ENCODE measurements at regions not wholly inside any gene's neighbourhood (a gene's known extent, or its start where the extent isn't known, plus 50 kb on each side); places are given as distances from the start of the nearest gene placed in this dataset.
A peak's percentile ranks its signal among the peaks of the same experiment; 100 is the strongest.

DNA sequence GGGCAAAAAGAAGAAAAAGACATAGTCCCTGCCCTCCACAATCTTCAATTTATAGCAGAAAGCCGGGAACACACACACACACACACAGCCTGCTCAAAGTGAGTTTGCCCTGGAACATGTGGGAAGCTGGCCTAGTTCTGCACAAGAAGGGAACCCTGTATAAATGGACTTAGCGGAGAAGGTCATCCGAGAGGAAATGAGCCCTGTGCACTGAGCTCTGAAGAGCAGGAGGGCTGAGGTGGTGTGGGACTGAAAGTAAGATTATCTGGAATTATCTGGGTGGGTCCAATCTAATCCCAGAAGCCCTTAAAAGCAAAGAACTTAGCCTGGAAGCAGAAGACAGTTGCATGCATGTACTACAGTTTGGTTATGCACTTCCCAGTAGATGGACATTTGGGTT lies 90.0 kb upstream of the CTSV start:
- Mint-ChIP-seq H3K4me3 (no peak overlapping the region), H3K27me3 (ENCODE audit: insufficient read depth, low read depth, poor library complexity) (peaks cover 20% of the 10 kb centered on the region), H3K27ac (no peak overlapping the region), H3K36me3 (ENCODE audit: low read depth) (peaks cover 93% of the 10 kb centered on the region), H3K4me1 (peaks cover 8% of the 10 kb centered on the region), H3K9me3 (peaks cover 8% of the 10 kb centered on the region; the same call in 2 of the 3 replicates)
- Histone ChIP-seq H3K4me3 (no peak overlapping the region), H3K27me3 (ENCODE audit: insufficient read depth) (no peaks in the 10 kb centered on the region), H3K36me3 (ENCODE audit: insufficient read depth) (peaks cover 9% of the 10 kb centered on the region), H3F3A (replicated peaks; ENCODE audit: low read depth) (no peaks in the 10 kb centered on the region), H3K4me2 (no peak overlapping the region), H4K20me1 (replicated peaks; ENCODE audit: insufficient read depth) (no peaks in the 10 kb centered on the region), H3K27ac (ENCODE audit: low read depth) (no peak overlapping the region), H3K9me2 (ENCODE audit: insufficient read depth) (no peaks in the 10 kb centered on the region), H3K79me2 (replicated peaks; ENCODE audit: insufficient read depth) (peaks cover 13% of the 10 kb centered on the region; the same call in 1 of the 2 replicates), H3K4me1 (ENCODE audit: insufficient read depth) (no peaks in the 10 kb centered on the region; the same call in 1 of the 2 replicates), H2AFZ (no peak overlapping the region)
- DNase-seq (ENCODE audit: low spot score) (no peak), ATAC-seq (no peak)
- TF ChIP-seq NANOG (IDR thresholded peaks at IDR 0.05; ENCODE audit: borderline replicate concordance) = no peak

DNA sequence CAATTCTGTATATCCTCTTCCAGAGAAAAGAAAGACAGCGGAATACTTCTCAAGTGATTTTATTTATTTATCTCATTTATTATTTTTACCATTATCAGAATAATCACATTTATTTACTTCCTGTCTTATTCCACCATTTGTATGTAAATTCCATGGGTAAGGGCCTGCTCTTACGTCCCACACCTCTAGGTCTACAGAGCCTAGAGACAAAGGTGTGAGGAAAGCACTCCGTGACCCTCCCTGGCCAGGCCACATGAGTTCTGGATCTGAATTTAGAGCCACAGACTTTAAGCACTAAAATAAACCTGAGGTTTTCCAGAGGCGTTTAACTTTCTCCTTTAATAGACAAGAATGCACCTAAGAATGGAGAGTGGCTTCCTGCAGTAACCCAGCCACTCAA lies 85.3 kb upstream of the CTSV start:
- TF ChIP-seq POLR2AphosphoS5 (IDR thresholded peaks at IDR 0.05; ENCODE audit: low read depth) (no peak), CREB1 (CRISPR knock-in tag; IDR thresholded peaks at IDR 0.05; ENCODE audit: low read depth) (no peak), ZNF114 (CRISPR knock-in tag; IDR thresholded peaks at IDR 0.05) (no peak), JUNB (IDR thresholded peaks at IDR 0.05; ENCODE audit: unreplicated experiment) (no peak), EZH2phosphoT487 (IDR thresholded peaks at IDR 0.05; ENCODE audit: unreplicated experiment) (no peak), NANOG (IDR thresholded peaks at IDR 0.05; ENCODE audit: borderline replicate concordance) (no peak), STAT1 (IDR thresholded peaks at IDR 0.05; ENCODE audit: unreplicated experiment) (no peak), ZNF331 (CRISPR knock-in tag; IDR thresholded peaks at IDR 0.05; ENCODE audit: low read depth) (no peak)
- TF ChIP-seq, protein P1, sequence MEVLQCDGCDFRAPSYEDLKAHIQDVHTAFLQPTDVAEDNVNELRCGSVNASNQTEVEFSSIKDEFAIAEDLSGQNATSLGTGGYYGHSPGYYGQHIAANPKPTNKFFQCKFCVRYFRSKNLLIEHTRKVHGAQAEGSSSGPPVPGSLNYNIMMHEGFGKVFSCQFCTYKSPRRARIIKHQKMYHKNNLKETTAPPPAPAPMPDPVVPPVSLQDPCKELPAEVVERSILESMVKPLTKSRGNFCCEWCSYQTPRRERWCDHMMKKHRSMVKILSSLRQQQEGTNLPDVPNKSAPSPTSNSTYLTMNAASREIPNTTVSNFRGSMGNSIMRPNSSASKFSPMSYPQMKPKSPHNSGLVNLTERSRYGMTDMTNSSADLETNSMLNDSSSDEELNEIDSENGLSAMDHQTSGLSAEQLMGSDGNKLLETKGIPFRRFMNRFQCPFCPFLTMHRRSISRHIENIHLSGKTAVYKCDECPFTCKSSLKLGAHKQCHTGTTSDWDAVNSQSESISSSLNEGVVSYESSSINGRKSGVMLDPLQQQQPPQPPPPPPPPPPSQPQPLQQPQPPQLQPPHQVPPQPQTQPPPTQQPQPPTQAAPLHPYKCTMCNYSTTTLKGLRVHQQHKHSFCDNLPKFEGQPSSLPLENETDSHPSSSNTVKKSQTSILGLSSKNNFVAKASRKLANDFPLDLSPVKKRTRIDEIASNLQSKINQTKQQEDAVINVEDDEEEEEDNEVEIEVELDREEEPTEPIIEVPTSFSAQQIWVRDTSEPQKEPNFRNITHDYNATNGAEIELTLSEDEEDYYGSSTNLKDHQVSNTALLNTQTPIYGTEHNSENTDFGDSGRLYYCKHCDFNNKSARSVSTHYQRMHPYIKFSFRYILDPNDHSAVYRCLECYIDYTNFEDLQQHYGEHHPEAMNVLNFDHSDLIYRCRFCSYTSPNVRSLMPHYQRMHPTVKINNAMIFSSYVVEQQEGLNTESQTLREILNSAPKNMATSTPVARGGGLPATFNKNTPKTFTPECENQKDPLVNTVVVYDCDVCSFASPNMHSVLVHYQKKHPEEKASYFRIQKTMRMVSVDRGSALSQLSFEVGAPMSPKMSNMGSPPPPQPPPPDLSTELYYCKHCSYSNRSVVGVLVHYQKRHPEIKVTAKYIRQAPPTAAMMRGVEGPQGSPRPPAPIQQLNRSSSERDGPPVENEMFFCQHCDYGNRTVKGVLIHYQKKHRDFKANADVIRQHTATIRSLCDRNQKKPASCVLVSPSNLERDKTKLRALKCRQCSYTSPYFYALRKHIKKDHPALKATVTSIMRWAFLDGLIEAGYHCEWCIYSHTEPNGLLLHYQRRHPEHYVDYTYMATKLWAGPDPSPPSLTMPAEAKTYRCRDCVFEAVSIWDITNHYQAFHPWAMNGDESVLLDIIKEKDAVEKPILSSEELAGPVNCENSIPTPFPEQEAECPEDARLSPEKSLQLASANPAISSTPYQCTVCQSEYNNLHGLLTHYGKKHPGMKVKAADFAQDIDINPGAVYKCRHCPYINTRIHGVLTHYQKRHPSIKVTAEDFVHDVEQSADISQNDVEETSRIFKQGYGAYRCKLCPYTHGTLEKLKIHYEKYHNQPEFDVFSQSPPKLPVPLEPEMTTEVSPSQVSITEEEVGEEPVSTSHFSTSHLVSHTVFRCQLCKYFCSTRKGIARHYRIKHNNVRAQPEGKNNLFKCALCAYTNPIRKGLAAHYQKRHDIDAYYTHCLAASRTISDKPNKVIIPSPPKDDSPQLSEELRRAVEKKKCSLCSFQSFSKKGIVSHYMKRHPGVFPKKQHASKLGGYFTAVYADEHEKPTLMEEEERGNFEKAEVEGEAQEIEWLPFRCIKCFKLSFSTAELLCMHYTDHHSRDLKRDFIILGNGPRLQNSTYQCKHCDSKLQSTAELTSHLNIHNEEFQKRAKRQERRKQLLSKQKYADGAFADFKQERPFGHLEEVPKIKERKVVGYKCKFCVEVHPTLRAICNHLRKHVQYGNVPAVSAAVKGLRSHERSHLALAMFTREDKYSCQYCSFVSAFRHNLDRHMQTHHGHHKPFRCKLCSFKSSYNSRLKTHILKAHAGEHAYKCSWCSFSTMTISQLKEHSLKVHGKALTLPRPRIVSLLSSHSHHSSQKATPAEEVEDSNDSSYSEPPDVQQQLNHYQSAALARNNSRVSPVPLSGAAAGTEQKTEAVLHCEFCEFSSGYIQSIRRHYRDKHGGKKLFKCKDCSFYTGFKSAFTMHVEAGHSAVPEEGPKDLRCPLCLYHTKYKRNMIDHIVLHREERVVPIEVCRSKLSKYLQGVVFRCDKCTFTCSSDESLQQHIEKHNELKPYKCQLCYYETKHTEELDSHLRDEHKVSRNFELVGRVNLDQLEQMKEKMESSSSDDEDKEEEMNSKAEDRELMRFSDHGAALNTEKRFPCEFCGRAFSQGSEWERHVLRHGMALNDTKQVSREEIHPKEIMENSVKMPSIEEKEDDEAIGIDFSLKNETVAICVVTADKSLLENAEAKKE (CRISPR knock-in tag; IDR thresholded peaks at IDR 0.05) = no peak
- TF ChIP-seq, protein P2, sequence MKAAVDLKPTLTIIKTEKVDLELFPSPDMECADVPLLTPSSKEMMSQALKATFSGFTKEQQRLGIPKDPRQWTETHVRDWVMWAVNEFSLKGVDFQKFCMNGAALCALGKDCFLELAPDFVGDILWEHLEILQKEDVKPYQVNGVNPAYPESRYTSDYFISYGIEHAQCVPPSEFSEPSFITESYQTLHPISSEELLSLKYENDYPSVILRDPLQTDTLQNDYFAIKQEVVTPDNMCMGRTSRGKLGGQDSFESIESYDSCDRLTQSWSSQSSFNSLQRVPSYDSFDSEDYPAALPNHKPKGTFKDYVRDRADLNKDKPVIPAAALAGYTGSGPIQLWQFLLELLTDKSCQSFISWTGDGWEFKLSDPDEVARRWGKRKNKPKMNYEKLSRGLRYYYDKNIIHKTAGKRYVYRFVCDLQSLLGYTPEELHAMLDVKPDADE (IDR thresholded peaks at IDR 0.05) = no peak
- TF ChIP-seq, protein P3, sequence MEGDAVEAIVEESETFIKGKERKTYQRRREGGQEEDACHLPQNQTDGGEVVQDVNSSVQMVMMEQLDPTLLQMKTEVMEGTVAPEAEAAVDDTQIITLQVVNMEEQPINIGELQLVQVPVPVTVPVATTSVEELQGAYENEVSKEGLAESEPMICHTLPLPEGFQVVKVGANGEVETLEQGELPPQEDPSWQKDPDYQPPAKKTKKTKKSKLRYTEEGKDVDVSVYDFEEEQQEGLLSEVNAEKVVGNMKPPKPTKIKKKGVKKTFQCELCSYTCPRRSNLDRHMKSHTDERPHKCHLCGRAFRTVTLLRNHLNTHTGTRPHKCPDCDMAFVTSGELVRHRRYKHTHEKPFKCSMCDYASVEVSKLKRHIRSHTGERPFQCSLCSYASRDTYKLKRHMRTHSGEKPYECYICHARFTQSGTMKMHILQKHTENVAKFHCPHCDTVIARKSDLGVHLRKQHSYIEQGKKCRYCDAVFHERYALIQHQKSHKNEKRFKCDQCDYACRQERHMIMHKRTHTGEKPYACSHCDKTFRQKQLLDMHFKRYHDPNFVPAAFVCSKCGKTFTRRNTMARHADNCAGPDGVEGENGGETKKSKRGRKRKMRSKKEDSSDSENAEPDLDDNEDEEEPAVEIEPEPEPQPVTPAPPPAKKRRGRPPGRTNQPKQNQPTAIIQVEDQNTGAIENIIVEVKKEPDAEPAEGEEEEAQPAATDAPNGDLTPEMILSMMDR (conservative IDR thresholded peaks at IDR 0.05; ENCODE audit: low read depth in 2 of 2) = no peak
- H3K79me2 ChIP-seq (replicated peaks; ENCODE audit: insufficient read depth) = peaks cover 21% of the 10 kb centered on the region
- H3K4me3 Mint-ChIP-seq = no peak overlapping the region
- no peak overlapping the region for H2AFZ ChIP-seq
- no peaks in the 10 kb centered on the region for H3F3A ChIP-seq (replicated peaks; ENCODE audit: low read depth)
- H3K4me1 ChIP-seq (ENCODE audit: insufficient read depth) = peaks cover 3% of the 10 kb centered on the region; the same call in 1 of the 2 replicates
- H3K4me3 ChIP-seq = no peak overlapping the region
- 0 out of 2 replicates have a peak, but pooled peaks cover 2% of the 10 kb centered on the region for H4K20me1 ChIP-seq (replicated peaks; ENCODE audit: insufficient read depth)
- H3K27ac Mint-ChIP-seq = peak overlapping the region; percentile 81; the same call in 1 of the 2 replicates
- peaks cover 10% of the 10 kb centered on the region for H3K4me1 Mint-ChIP-seq
- no peaks in the 10 kb centered on the region for H3K27me3 ChIP-seq (ENCODE audit: insufficient read depth)
- peaks cover 12% of the 10 kb centered on the region for H3K27me3 Mint-ChIP-seq (ENCODE audit: insufficient read depth, low read depth, poor library complexity)
- ATAC-seq (peak; percentile 60), DNase-seq (ENCODE audit: low spot score) (no peak)
- H3K9me2 ChIP-seq (ENCODE audit: insufficient read depth) = no peaks in the 10 kb centered on the region
- no peak overlapping the region for H3K4me2 ChIP-seq
- H3K9me3 Mint-ChIP-seq = no peaks in the 10 kb centered on the region; the same call in 2 of the 3 replicates
- peaks cover 94% of the 10 kb centered on the region for H3K36me3 Mint-ChIP-seq (ENCODE audit: low read depth)
- no peak overlapping the region for H3K27ac ChIP-seq (ENCODE audit: low read depth)
- H3K36me3 ChIP-seq (ENCODE audit: insufficient read depth) = peaks cover 12% of the 10 kb centered on the region
